SU-DHL-6 (cell line): ENCODE measurements at regions not wholly inside any gene's neighbourhood (a gene's known extent, or its start where the extent isn't known, plus 50 kb on each side); places are given as distances from the start of the nearest gene placed in this dataset.
A peak's percentile ranks its signal among the peaks of the same experiment; 100 is the strongest.

Experiments used
- H2AFZ ChIP-seq: fragments of 200-600 bp; sonication (generic); 2 replicates; pipeline ENCODE4 v1.6.1; 2014; ENCODE audit warnings: low read depth, mild to moderate bottlenecking, moderate library complexity, mixed read lengths, antibody characterized with exemption, low read length; ENCODE audit not compliant: severe bottlenecking
- H3F3A ChIP-seq: fragments of 200-600 bp; shearing (Covaris generic); 2 replicates; pipeline ENCODE4 v1.6.0; 2016; ENCODE audit warnings: antibody characterized with exemption, mild to moderate bottlenecking; ENCODE audit not compliant: insufficient read depth
- H3K27ac ChIP-seq: fragments of 200-600 bp; sonication (generic); 2 replicates; pipeline ENCODE4 v1.5.1; 2016; ENCODE audit warnings: low read depth, mild to moderate bottlenecking, low read length, moderate library complexity, mixed read lengths
- H3K27me3 ChIP-seq: fragments of 200-600 bp; sonication (generic), shearing (Covaris generic); 2 replicates; pipeline ENCODE4 v1.6.0; 2014; ENCODE audit warnings: mild to moderate bottlenecking, low read length
- H3K36me3 ChIP-seq: fragments of 200-600 bp; sonication (generic); 2 replicates; pipeline ENCODE4 v1.6.1; 2014; ENCODE audit warnings: mild to moderate bottlenecking, low read length, mixed read lengths
- H3K4me2 ChIP-seq: fragments of 300-600, 200-600 bp; shearing (Covaris generic), sonication (generic); 2 replicates; pipeline ENCODE4 v1.6.0; 2014; ENCODE audit warnings: low read length, low read depth, mild to moderate bottlenecking; ENCODE audit not compliant: poor library complexity, severe bottlenecking
- H3K4me3 ChIP-seq: fragments of 200-600 bp; sonication (generic); 2 replicates; pipeline ENCODE4 v1.5.1; 2014; ENCODE audit warnings: antibody characterized with exemption, low read length, mild to moderate bottlenecking, mixed read lengths; ENCODE audit not compliant: insufficient read depth, poor library complexity, severe bottlenecking
- H3K79me2 ChIP-seq: fragments of 200-600 bp; sonication (generic); 2 replicates; pipeline ENCODE4 v1.6.1; 2014; ENCODE audit warnings: mild to moderate bottlenecking, low read length, moderate library complexity; ENCODE audit not compliant: insufficient read depth
- H3K9ac ChIP-seq: fragments of 200-600 bp; sonication (generic); 2 replicates; pipeline ENCODE4 v1.7.0; 2014; ENCODE audit warnings: mild to moderate bottlenecking, low read length
- H3K9me2 ChIP-seq: fragments of 200-600 bp; sonication (generic); replicated peaks from 2 replicates; pipeline ENCODE4 v1.6.1; 2014; ENCODE audit warnings: low read length; ENCODE audit not compliant: insufficient read depth
- H3K9me3 ChIP-seq: fragments of 200-600 bp; sonication (generic); 2 replicates; pipeline ENCODE4 v1.6.1; 2014; ENCODE audit warnings: low read length, mixed read lengths; ENCODE audit not compliant: insufficient read depth
- H4K20me1 ChIP-seq: fragments of 200-600 bp; sonication (generic); 2 replicates; pipeline ENCODE4 v1.6.1; 2014; ENCODE audit warnings: low read depth, mild to moderate bottlenecking, antibody characterized with exemption, low read length, moderate library complexity, mixed read lengths
- EZH2phosphoT487 ChIP-seq: fragments of 200-600 bp; sonication (generic), shearing (Covaris generic); conservative IDR thresholded peaks from 2 replicates; pipeline ENCODE4 v1.6.1; 2018; ENCODE audit warnings: mild to moderate bottlenecking, antibody characterized with exemption, low read length, moderate library complexity, mixed read lengths
- TF ChIP-seq, protein P1 (sequence below): fragments of 200-600 bp; sonication (generic); IDR thresholded peaks from one replicate; pipeline ENCODE4 v1.5.1; 2017; ENCODE audit warnings: antibody characterized with exemption, mild to moderate bottlenecking, low read length, moderate library complexity; ENCODE audit not compliant: insufficient read depth, poor library complexity, severe bottlenecking

DNA sequence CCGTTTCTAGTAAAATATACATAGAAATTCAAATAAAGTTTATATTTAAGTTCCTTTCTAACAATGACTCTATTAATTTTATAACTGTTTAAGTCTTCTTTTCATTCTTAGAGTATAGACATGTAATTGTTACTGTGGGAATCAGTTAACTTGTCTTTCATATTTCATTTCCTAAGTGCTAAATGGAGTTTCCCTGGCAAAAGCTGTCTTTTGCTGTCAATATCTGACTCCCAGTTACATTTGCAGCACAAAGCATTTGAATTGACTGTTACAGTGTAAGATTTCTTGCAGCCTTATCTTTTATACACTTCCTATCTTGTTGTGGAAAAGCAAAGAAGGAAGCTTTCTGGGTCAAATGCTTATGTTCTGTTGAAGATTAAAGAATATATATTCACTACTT, 1026.3 kb downstream of the CDH9 start:
- H3K4me2 ChIP-seq = no peak overlapping the region
- H3K4me3 ChIP-seq = no peak overlapping the region
- H2AFZ ChIP-seq = peak overlapping the region; percentile 48
- H3K27me3 ChIP-seq = no peaks in the 10 kb centered on the region
- no peaks in the 10 kb centered on the region for H4K20me1 ChIP-seq
- H3K36me3 ChIP-seq = peaks cover 2% of the 10 kb centered on the region; the same call in 1 of the 2 replicates
- no peaks in the 10 kb centered on the region for H3K79me2 ChIP-seq
- H3K27ac ChIP-seq = no peak overlapping the region
- no peak for TF ChIP-seq EZH2phosphoT487
- TF ChIP-seq, protein P1, sequence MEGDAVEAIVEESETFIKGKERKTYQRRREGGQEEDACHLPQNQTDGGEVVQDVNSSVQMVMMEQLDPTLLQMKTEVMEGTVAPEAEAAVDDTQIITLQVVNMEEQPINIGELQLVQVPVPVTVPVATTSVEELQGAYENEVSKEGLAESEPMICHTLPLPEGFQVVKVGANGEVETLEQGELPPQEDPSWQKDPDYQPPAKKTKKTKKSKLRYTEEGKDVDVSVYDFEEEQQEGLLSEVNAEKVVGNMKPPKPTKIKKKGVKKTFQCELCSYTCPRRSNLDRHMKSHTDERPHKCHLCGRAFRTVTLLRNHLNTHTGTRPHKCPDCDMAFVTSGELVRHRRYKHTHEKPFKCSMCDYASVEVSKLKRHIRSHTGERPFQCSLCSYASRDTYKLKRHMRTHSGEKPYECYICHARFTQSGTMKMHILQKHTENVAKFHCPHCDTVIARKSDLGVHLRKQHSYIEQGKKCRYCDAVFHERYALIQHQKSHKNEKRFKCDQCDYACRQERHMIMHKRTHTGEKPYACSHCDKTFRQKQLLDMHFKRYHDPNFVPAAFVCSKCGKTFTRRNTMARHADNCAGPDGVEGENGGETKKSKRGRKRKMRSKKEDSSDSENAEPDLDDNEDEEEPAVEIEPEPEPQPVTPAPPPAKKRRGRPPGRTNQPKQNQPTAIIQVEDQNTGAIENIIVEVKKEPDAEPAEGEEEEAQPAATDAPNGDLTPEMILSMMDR = no peak
- H3K9me2 ChIP-seq = no peaks in the 10 kb centered on the region
- peaks cover 5% of the 10 kb centered on the region; the same call in 1 of the 2 replicates for H3K9me3 ChIP-seq
- no peaks in the 10 kb centered on the region for H3F3A ChIP-seq
- H3K9ac ChIP-seq = no peak overlapping the region

DNA sequence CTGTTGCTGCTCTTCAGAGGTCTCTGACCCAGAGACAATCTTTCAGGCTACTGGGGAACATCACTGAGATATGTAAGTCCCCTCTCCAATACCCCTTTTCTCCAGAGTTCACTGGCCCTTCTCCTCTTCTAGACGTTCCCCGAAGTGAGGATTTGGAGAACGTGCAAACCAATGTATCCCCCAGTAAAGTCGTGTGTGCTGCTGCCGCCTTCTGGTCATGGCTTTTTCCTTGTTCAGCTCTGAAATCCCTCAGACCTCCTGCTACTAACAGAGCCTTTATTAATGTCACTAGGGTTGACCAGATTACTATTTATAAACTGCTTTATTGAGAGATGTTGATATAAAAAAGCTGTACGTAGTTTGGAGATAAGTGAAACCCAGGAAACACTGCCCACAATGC, 1028.6 kb downstream of the CDH9 start:
- no peaks in the 10 kb centered on the region for H4K20me1 ChIP-seq
- no peaks in the 10 kb centered on the region for H3K27me3 ChIP-seq
- no peaks in the 10 kb centered on the region for H3K79me2 ChIP-seq
- H3K4me3 ChIP-seq = no peak overlapping the region
- H3K9me3 ChIP-seq = peaks cover 9% of the 10 kb centered on the region; the same call in 1 of the 2 replicates
- peaks cover 2% of the 10 kb centered on the region; the same call in 1 of the 2 replicates for H3K36me3 ChIP-seq
- no peaks in the 10 kb centered on the region for H3K9me2 ChIP-seq
- no peak overlapping the region for H3K9ac ChIP-seq
- H3F3A ChIP-seq = no peaks in the 10 kb centered on the region
- H3K4me2 ChIP-seq = no peak overlapping the region
- no peak for TF ChIP-seq EZH2phosphoT487
- TF ChIP-seq, protein P1 = no peak
- no peak overlapping the region for H3K27ac ChIP-seq
- H2AFZ ChIP-seq = peak overlapping the region; percentile 84

DNA sequence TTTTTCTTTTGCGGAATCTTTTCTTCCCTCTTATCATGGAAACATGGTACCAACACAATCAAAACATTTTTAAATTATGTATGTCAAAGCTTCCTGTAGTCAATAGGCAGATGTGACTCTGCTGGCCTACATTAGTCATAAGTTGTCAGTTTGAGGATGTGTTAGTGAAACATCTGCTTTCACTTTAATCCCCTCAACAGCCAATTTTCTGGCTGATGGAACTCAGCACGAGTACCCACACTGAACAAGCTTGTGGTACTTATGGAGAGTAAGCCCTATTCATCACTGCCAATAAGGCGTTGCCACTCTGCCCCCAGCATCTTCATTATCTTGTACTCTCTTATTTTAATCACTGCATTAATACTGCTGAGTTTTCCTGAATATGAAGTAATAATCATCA, 1034.4 kb downstream of the CDH9 start:
- Histone ChIP-seq H4K20me1 (no peaks in the 10 kb centered on the region), H3K4me2 (no peak overlapping the region), H3K79me2 (no peaks in the 10 kb centered on the region), H3K27ac (no peak overlapping the region), H3F3A (no peaks in the 10 kb centered on the region), H2AFZ (peak overlapping the region; percentile 10), H3K36me3 (peaks cover 2% of the 10 kb centered on the region; the same call in 1 of the 2 replicates), H3K9me2 (no peaks in the 10 kb centered on the region), H3K9me3 (0 out of 2 replicates have a peak, but pooled peaks cover 4% of the 10 kb centered on the region), H3K4me3 (no peak overlapping the region), H3K27me3 (no peaks in the 10 kb centered on the region), H3K9ac (no peak overlapping the region)
- TF ChIP-seq, protein P1 = no peak
- TF ChIP-seq EZH2phosphoT487 = no peak

DNA sequence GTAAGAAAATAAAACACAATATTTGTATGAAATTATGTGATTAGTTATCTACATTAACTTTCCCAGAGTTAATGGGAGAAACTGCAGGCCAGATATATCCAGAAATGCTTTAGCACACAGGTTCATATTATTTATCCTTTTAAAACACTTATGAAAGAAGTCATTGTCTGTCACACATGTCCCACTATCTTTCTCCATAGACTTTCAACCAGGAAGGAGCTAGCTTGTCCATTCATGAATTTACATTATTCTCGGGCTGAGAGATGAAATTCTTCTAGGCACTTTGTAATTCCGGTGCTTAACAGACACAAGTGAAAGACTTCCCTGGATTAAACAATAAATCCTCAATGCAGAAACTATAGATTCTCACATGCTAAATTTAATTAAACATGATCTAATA, 1043.2 kb downstream of the CDH9 start:
- no peak overlapping the region for H2AFZ ChIP-seq
- H3K9me3 ChIP-seq = no peaks in the 10 kb centered on the region
- TF ChIP-seq, protein P1 = no peak
- TF ChIP-seq EZH2phosphoT487 = no peak
- H3K9ac ChIP-seq = no peak overlapping the region
- no peaks in the 10 kb centered on the region for H3K9me2 ChIP-seq
- H3K27me3 ChIP-seq = no peaks in the 10 kb centered on the region
- no peaks in the 10 kb centered on the region; the same call in 1 of the 2 replicates for H3K36me3 ChIP-seq
- H3K4me2 ChIP-seq = no peak overlapping the region
- H3K4me3 ChIP-seq = no peak overlapping the region
- H3K79me2 ChIP-seq = no peaks in the 10 kb centered on the region
- H3K27ac ChIP-seq = no peak overlapping the region
- H3F3A ChIP-seq = no peaks in the 10 kb centered on the region
- no peaks in the 10 kb centered on the region for H4K20me1 ChIP-seq
